ENCODE measurements at regions not wholly inside any gene's neighbourhood (a gene's known extent, or its start where the extent isn't known, plus 50 kb on each side); places are given as distances from the start of the nearest gene placed in this dataset.
"Not testable (repeated sequence)": the region's sequence is repeated elsewhere in the genome, so short reads cannot be mapped to it uniquely, and the experiment has no call there.

GRCh38 chr7:119706608-119707007 lies 566.4 kb upstream of the KCND2 start:
- no peaks in the 10 kb centered on the region for H3K27me3 Mint-ChIP-seq
- H3K4me3 Mint-ChIP-seq, result no peak overlapping the region
- H3K9me3 Mint-ChIP-seq, result peaks cover 10% of the 10 kb centered on the region
- no peak overlapping the region for H3K27ac Mint-ChIP-seq
- no peaks in the 10 kb centered on the region for H3K36me3 Mint-ChIP-seq (ENCODE audit: low read depth)
- H3K4me1 Mint-ChIP-seq (ENCODE audit: low read depth), result no peaks in the 10 kb centered on the region
- intact Hi-C loops (cut with micrococcal nuclease), result no loop called here

GRCh38 chr7:119708891-119709290 lies 564.1 kb upstream of the KCND2 start:
- H3K4me1 Mint-ChIP-seq (ENCODE audit: low read depth), result no peaks in the 10 kb centered on the region
- no peak overlapping the region for H3K4me3 Mint-ChIP-seq
- intact Hi-C loops (cut with micrococcal nuclease), result no loop called here
- H3K36me3 Mint-ChIP-seq (ENCODE audit: low read depth), result no peaks in the 10 kb centered on the region
- no peaks in the 10 kb centered on the region for H3K27me3 Mint-ChIP-seq
- no peak overlapping the region for H3K27ac Mint-ChIP-seq
- H3K9me3 Mint-ChIP-seq, result peaks cover 17% of the 10 kb centered on the region

- H3K36me3 Mint-ChIP-seq (ENCODE audit: low read depth), result no peaks in the 10 kb centered on the region
- H3K9me3 Mint-ChIP-seq, result peaks cover 17% of the 10 kb centered on the region
- no peaks in the 10 kb centered on the region for H3K4me1 Mint-ChIP-seq (ENCODE audit: low read depth)
Observed at GRCh38 chr7:119711104-119711503, 561.9 kb upstream of the KCND2 start.

GRCh38 chr7:119712886-119713462 lies 560.0 kb upstream of the KCND2 start:
- Mint-ChIP-seq H3K27me3 (no peaks in the 10 kb centered on the region), H3K27ac (no peak overlapping the region), H3K9me3 (peaks cover 17% of the 10 kb centered on the region), H3K4me1 (ENCODE audit: low read depth) (no peaks in the 10 kb centered on the region), H3K4me3 (no peak overlapping the region), H3K36me3 (ENCODE audit: low read depth) (no peaks in the 10 kb centered on the region)
- intact Hi-C loops (cut with micrococcal nuclease), result no loop called here

More at GRCh38 chr7:119711104-119711503, 561.9 kb upstream of the KCND2 start:
- Mint-ChIP-seq H3K27ac (no peak overlapping the region), H3K4me3 (no peak overlapping the region), H3K27me3 (no peaks in the 10 kb centered on the region)
- intact Hi-C loops (cut with micrococcal nuclease), result no loop called here

- Mint-ChIP-seq H3K4me3 (no peak overlapping the region), H3K9me3 (peaks cover 17% of the 10 kb centered on the region), H3K27me3 (no peaks in the 10 kb centered on the region), H3K36me3 (ENCODE audit: low read depth) (no peaks in the 10 kb centered on the region), H3K27ac (no peak overlapping the region), H3K4me1 (ENCODE audit: low read depth) (no peaks in the 10 kb centered on the region)
- intact Hi-C loops (cut with micrococcal nuclease), result no loop called here
Observed at GRCh38 chr7:119713606-119714005, 559.4 kb upstream of the KCND2 start.

- intact Hi-C loops (cut with micrococcal nuclease), result no loop called here
- Mint-ChIP-seq H3K4me3 (no peak overlapping the region), H3K4me1 (ENCODE audit: low read depth) (no peaks in the 10 kb centered on the region), H3K27ac (no peak overlapping the region), H3K9me3 (no peaks in the 10 kb centered on the region), H3K36me3 (ENCODE audit: low read depth) (no peaks in the 10 kb centered on the region), H3K27me3 (no peaks in the 10 kb centered on the region)
Observed at GRCh38 chr7:119720541-119720940, 552.4 kb upstream of the KCND2 start.

- intact Hi-C loops (cut with micrococcal nuclease), result no loop called here
- no peak overlapping the region for H3K27ac Mint-ChIP-seq
- H3K9me3 Mint-ChIP-seq, result no peaks in the 10 kb centered on the region
- no peaks in the 10 kb centered on the region for H3K4me1 Mint-ChIP-seq (ENCODE audit: low read depth)
- no peaks in the 10 kb centered on the region for H3K36me3 Mint-ChIP-seq (ENCODE audit: low read depth)
- H3K27me3 Mint-ChIP-seq, result no peaks in the 10 kb centered on the region
- no peak overlapping the region for H3K4me3 Mint-ChIP-seq
Observed at GRCh38 chr7:119724041-119724792, 548.8 kb upstream of the KCND2 start.

- H3K27me3 Mint-ChIP-seq, result no peaks in the 10 kb centered on the region
- no peak overlapping the region for H3K4me3 Mint-ChIP-seq
- no peaks in the 10 kb centered on the region for H3K9me3 Mint-ChIP-seq
Observed at GRCh38 chr7:119733127-119733879, 539.7 kb upstream of the KCND2 start.

GRCh38 chr7:119737390-119737789 lies 535.6 kb upstream of the KCND2 start:
- Mint-ChIP-seq H3K9me3 (no peaks in the 10 kb centered on the region), H3K36me3 (ENCODE audit: low read depth) (no peaks in the 10 kb centered on the region), H3K27ac (no peak overlapping the region), H3K4me3 (no peak overlapping the region), H3K27me3 (no peaks in the 10 kb centered on the region), H3K4me1 (ENCODE audit: low read depth) (no peaks in the 10 kb centered on the region)
- intact Hi-C loops (cut with micrococcal nuclease), result no loop called here

More at GRCh38 chr7:119733127-119733879, 539.7 kb upstream of the KCND2 start:
- Mint-ChIP-seq H3K36me3 (ENCODE audit: low read depth) (no peaks in the 10 kb centered on the region), H3K4me1 (ENCODE audit: low read depth) (no peaks in the 10 kb centered on the region), H3K27ac (no peak overlapping the region)
- intact Hi-C loops (cut with micrococcal nuclease), result no loop called here

- H3K4me1 Mint-ChIP-seq (ENCODE audit: low read depth); H3K27ac Mint-ChIP-seq; H3K27me3 Mint-ChIP-seq; H3K4me3 Mint-ChIP-seq; H3K9me3 Mint-ChIP-seq; H3K36me3 Mint-ChIP-seq (ENCODE audit: low read depth); intact Hi-C loops (cut with micrococcal nuclease): not testable (repeated sequence)
Observed at GRCh38 chr7:119745280-119745679, 527.7 kb upstream of the KCND2 start.

- no peaks in the 10 kb centered on the region for H3K36me3 Mint-ChIP-seq (ENCODE audit: low read depth)
- no peaks in the 10 kb centered on the region for H3K27me3 Mint-ChIP-seq
- intact Hi-C loops (cut with micrococcal nuclease), result no loop called here
- H3K4me1 Mint-ChIP-seq (ENCODE audit: low read depth), result no peaks in the 10 kb centered on the region
- no peak overlapping the region for H3K4me3 Mint-ChIP-seq
- H3K9me3 Mint-ChIP-seq, result no peaks in the 10 kb centered on the region
- H3K27ac Mint-ChIP-seq, result no peak overlapping the region
Observed at GRCh38 chr7:119748251-119748860, 524.6 kb upstream of the KCND2 start.

- no peak overlapping the region for H3K27ac Mint-ChIP-seq
- no peaks in the 10 kb centered on the region for H3K4me1 Mint-ChIP-seq (ENCODE audit: low read depth)
- no peak overlapping the region for H3K4me3 Mint-ChIP-seq
- H3K27me3 Mint-ChIP-seq, result no peaks in the 10 kb centered on the region
- no peaks in the 10 kb centered on the region for H3K9me3 Mint-ChIP-seq
- no peaks in the 10 kb centered on the region for H3K36me3 Mint-ChIP-seq (ENCODE audit: low read depth)
- intact Hi-C loops (cut with micrococcal nuclease), result no loop called here
Observed at GRCh38 chr7:119748991-119749390, 524.0 kb upstream of the KCND2 start.

GRCh38 chr7:119756687-119757086 lies 516.3 kb upstream of the KCND2 start:
- Mint-ChIP-seq H3K27ac (no peak overlapping the region), H3K27me3 (no peaks in the 10 kb centered on the region), H3K9me3 (no peaks in the 10 kb centered on the region), H3K36me3 (ENCODE audit: low read depth) (no peaks in the 10 kb centered on the region), H3K4me1 (ENCODE audit: low read depth) (no peaks in the 10 kb centered on the region), H3K4me3 (no peak overlapping the region)
- intact Hi-C loops (cut with micrococcal nuclease), result no loop called here

- H3K27me3 Mint-ChIP-seq, result no peaks in the 10 kb centered on the region
- no peaks in the 10 kb centered on the region for H3K4me1 Mint-ChIP-seq (ENCODE audit: low read depth)
- no peaks in the 10 kb centered on the region for H3K9me3 Mint-ChIP-seq
- H3K36me3 Mint-ChIP-seq (ENCODE audit: low read depth), result no peaks in the 10 kb centered on the region
- intact Hi-C loops (cut with micrococcal nuclease), result no loop called here
- no peak overlapping the region for H3K4me3 Mint-ChIP-seq
- H3K27ac Mint-ChIP-seq, result no peak overlapping the region
Observed at GRCh38 chr7:119758254-119758653, 514.7 kb upstream of the KCND2 start.

Data from dendritic cell treated with granulocyte-macrophage colony-stimulating factor and Interleukin-4, amounts not matched to agents 40 ng/mL and 50 ng/mL, for 4 days (primary cell).